Mesendoderm (in vitro differentiated cells): ENCODE measurements at regions not wholly inside any gene's neighbourhood (a gene's known extent, or its start where the extent isn't known, plus 50 kb on each side); places are given as distances from the start of the nearest gene placed in this dataset.

Experiments
- DNase-seq: peaks from one replicate; pipeline ENCODE4 v3.0.0; 2013
- H2AK5ac ChIP-seq: 2 replicates; pipeline ENCODE4 v1.6.1; 2013; ENCODE audit warnings: low read length, inconsistent platforms
- H2BK120ac ChIP-seq: 2 replicates; pipeline ENCODE4 v1.6.1; 2013; ENCODE audit warnings: low read depth, mild to moderate bottlenecking, low read length, moderate library complexity, mixed read lengths
- H2BK15ac ChIP-seq: replicated peaks from 2 replicates; pipeline ENCODE4 v1.6.1; 2013; ENCODE audit warnings: low read depth, mild to moderate bottlenecking, moderate library complexity
- H2BK5ac ChIP-seq: 2 replicates; pipeline ENCODE4 v1.6.1; 2013; ENCODE audit warnings: low read length, inconsistent platforms
- H3K18ac ChIP-seq: 2 replicates; pipeline ENCODE4 v1.6.1; 2013; ENCODE audit warnings: mild to moderate bottlenecking, low read length, mixed read lengths
- H3K23ac ChIP-seq: one replicate; pipeline ENCODE4 v1.6.1; 2013; ENCODE audit warnings: low read length
- H3K27ac ChIP-seq: 2 replicates; pipeline ENCODE4 v1.5.1; 2013; ENCODE audit warnings: low read depth, mild to moderate bottlenecking, inconsistent platforms, low read length, moderate library complexity
- H3K27me3 ChIP-seq: 2 replicates; pipeline ENCODE4 v1.6.1; 2013; ENCODE audit warnings: low read length, control low read depth, mild to moderate bottlenecking, inconsistent platforms; ENCODE audit not compliant: insufficient read depth, poor library complexity
- H3K36me3 ChIP-seq: 2 replicates; pipeline ENCODE4 v1.6.1; 2013; ENCODE audit warnings: low read length, inconsistent platforms; ENCODE audit not compliant: control insufficient read depth, insufficient read depth
- H3K4ac ChIP-seq: one replicate; pipeline ENCODE4 v1.6.1; 2013; ENCODE audit warnings: low read depth, mild to moderate bottlenecking, low read length, moderate library complexity
- H3K4me1 ChIP-seq: 2 replicates; pipeline ENCODE4 v1.6.1; 2013; ENCODE audit warnings: low read depth, low read length, inconsistent platforms; ENCODE audit not compliant: control insufficient read depth
- H3K4me2 ChIP-seq: 2 replicates; pipeline ENCODE4 v1.6.1; 2013; ENCODE audit warnings: low read length
- H3K4me3 ChIP-seq: 2 replicates; pipeline ENCODE4 v1.5.1; 2013; ENCODE audit warnings: mild to moderate bottlenecking, low read length
- H3K56ac ChIP-seq: one replicate; pipeline ENCODE4 v1.6.1; 2013; ENCODE audit warnings: low read length
- H3K79me1 ChIP-seq: 2 replicates; pipeline ENCODE4 v1.6.1; 2013; ENCODE audit warnings: low read length, inconsistent platforms
- H3K79me2 ChIP-seq: 2 replicates; pipeline ENCODE4 v1.6.1; 2013; ENCODE audit warnings: mild to moderate bottlenecking, low read length; ENCODE audit not compliant: control insufficient read depth, insufficient read depth
- H3K9ac ChIP-seq: 2 replicates; pipeline ENCODE4 v1.6.1; 2013; ENCODE audit warnings: low read length, inconsistent platforms
- H4K5ac ChIP-seq: one replicate; pipeline ENCODE4 v1.6.1; 2013; ENCODE audit warnings: low read length
- H4K8ac ChIP-seq: one replicate; pipeline ENCODE4 v1.6.1; 2013; ENCODE audit warnings: low read depth, mild to moderate bottlenecking, control low read depth, low read length, moderate library complexity
- WGBS: extraction: QIAGEN DNeasy Blood & Tissue Kit; methylation state at CpG from one replicate; pipeline ENCODE4 v1.1.7; 2013; ENCODE audit warnings: low lambda C conversion rate, missing lambda C conversion rate; ENCODE audit not compliant: insufficient coverage; ENCODE audit errors: extremely low coverage; 5-methylcytosine and 5-hydroxymethylcytosine counted together

DNA sequence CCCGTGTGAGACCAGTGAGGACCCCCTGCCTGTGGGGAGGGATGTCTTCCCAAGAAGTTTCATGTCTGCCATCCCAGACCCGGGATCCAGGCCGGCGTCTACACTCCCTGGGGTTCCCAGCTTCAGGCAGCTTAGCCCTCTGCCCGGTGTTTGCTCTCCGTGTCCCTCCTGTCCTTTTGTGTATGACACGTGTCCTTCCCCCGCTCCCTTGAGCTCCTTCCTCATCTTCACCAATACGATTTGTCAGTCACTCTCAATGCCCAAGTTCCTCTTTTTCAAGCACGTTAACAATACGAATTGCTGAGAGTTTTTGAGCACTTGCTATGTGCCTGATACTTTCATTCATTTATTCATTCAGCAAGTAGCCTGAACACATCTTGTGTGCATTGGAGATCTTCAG, 115.6 kb upstream of the PTPN1 start:
- no peaks in the 10 kb centered on the region for H3K36me3 ChIP-seq
- no peak overlapping the region for H3K18ac ChIP-seq
- H3K9ac ChIP-seq, result no peak overlapping the region
- no peak overlapping the region for H3K4me2 ChIP-seq
- no peak overlapping the region for H3K23ac ChIP-seq
- H2BK15ac ChIP-seq, result no peak overlapping the region
- H2BK5ac ChIP-seq, result no peak overlapping the region
- no CpG with 5 or more reads among the region's 11 CpGs for WGBS
- H3K4ac ChIP-seq, result no peak overlapping the region
- H2BK120ac ChIP-seq, result no peak overlapping the region
- H3K56ac ChIP-seq, result no peak overlapping the region
- no peak overlapping the region for H4K8ac ChIP-seq
- no peak for DNase-seq
- no peaks in the 10 kb centered on the region for H3K79me1 ChIP-seq
- no peaks in the 10 kb centered on the region for H3K27me3 ChIP-seq
- no peak overlapping the region for H3K4me3 ChIP-seq
- H3K79me2 ChIP-seq, result no peaks in the 10 kb centered on the region
- no peaks in the 10 kb centered on the region for H3K4me1 ChIP-seq
- H4K5ac ChIP-seq, result no peak overlapping the region
- H2AK5ac ChIP-seq, result no peak overlapping the region
- H3K27ac ChIP-seq, result no peak overlapping the region

- H3K4me3 ChIP-seq, result no peak overlapping the region
- H3K4me2 ChIP-seq, result no peak overlapping the region
- H3K56ac ChIP-seq, result no peak overlapping the region
- H3K27ac ChIP-seq, result no peak overlapping the region
- H2BK5ac ChIP-seq, result no peak overlapping the region
- H3K4ac ChIP-seq, result no peak overlapping the region
- no peak for DNase-seq
- no peak overlapping the region for H3K9ac ChIP-seq
- no peak overlapping the region for H3K18ac ChIP-seq
- no peaks in the 10 kb centered on the region for H3K36me3 ChIP-seq
- no peak overlapping the region for H2BK15ac ChIP-seq
- no peaks in the 10 kb centered on the region for H3K27me3 ChIP-seq
- no peak overlapping the region for H4K8ac ChIP-seq
- H3K4me1 ChIP-seq, result no peaks in the 10 kb centered on the region
- no peak overlapping the region for H2BK120ac ChIP-seq
- WGBS, result no CpG with 5 or more reads among the region's 11 CpGs
- no peaks in the 10 kb centered on the region for H3K79me1 ChIP-seq
- H2AK5ac ChIP-seq, result no peak overlapping the region
- H4K5ac ChIP-seq, result no peak overlapping the region
- no peaks in the 10 kb centered on the region for H3K79me2 ChIP-seq
- H3K23ac ChIP-seq, result no peak overlapping the region
These were observed 114.9 kb upstream of the PTPN1 start for GRCh38 chr20:50395251-50395729.

GRCh38 chr20:50395914-50396488, 114.2 kb upstream of the PTPN1 start:
- Histone ChIP-seq H3K79me1 (no peaks in the 10 kb centered on the region), H3K4me2 (no peak overlapping the region), H3K4ac (no peak overlapping the region), H3K9ac (no peak overlapping the region), H3K56ac (no peak overlapping the region), H3K4me3 (no peak overlapping the region), H3K36me3 (no peaks in the 10 kb centered on the region), H3K4me1 (no peaks in the 10 kb centered on the region), H3K27ac (no peak overlapping the region), H2BK15ac (no peak overlapping the region), H4K5ac (no peak overlapping the region), H3K79me2 (no peaks in the 10 kb centered on the region), H2BK5ac (no peak overlapping the region), H3K18ac (no peak overlapping the region), H4K8ac (no peak overlapping the region), H2BK120ac (no peak overlapping the region), H3K27me3 (no peaks in the 10 kb centered on the region), H2AK5ac (no peak overlapping the region), H3K23ac (no peak overlapping the region)
- DNase-seq, result no peak
- WGBS, result no CpG with 5 or more reads among the region's 14 CpGs

- H2BK120ac ChIP-seq, result no peak overlapping the region
These were observed 113.6 kb upstream of the PTPN1 start for GRCh38 chr20:50396623-50397022.

DNA sequence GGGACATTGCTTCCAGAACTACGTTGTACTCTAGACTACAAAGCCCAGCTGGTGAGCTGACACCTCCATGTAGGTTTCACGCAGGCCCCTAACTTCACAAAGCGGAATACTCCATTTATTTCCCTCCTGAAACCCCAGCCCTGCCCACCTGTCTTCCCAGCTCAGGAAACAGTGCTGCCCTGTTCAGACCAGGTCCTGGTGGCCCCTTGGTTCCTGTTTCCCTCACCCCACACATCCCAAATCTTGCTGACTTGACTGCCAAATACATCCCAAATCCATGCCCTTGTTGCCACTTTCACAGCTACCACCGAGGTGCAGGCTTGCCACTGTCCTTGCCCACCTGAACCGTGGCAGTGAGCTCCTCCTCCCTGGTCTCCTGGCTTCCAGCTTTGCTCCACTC, 113.1 kb upstream of the PTPN1 start:
- Histone ChIP-seq H3K23ac (no peak overlapping the region), H2BK5ac (no peak overlapping the region), H2BK120ac (no peak overlapping the region), H3K4ac (no peak overlapping the region), H3K79me2 (no peaks in the 10 kb centered on the region), H3K18ac (no peak overlapping the region), H3K9ac (no peak overlapping the region), H3K27ac (no peak overlapping the region), H2AK5ac (no peak overlapping the region), H2BK15ac (no peak overlapping the region), H4K8ac (no peak overlapping the region), H3K56ac (no peak overlapping the region), H3K36me3 (no peaks in the 10 kb centered on the region), H3K79me1 (no peaks in the 10 kb centered on the region), H4K5ac (no peak overlapping the region), H3K4me2 (no peak overlapping the region), H3K4me1 (no peaks in the 10 kb centered on the region), H3K4me3 (no peak overlapping the region), H3K27me3 (no peaks in the 10 kb centered on the region)
- WGBS, result no CpG with 5 or more reads among the region's 5 CpGs
- DNase-seq, result no peak

More at GRCh38 chr20:50396623-50397022, 113.6 kb upstream of the PTPN1 start:
- Histone ChIP-seq H2AK5ac (no peak overlapping the region), H3K4ac (no peak overlapping the region), H3K79me1 (no peaks in the 10 kb centered on the region), H4K5ac (no peak overlapping the region), H2BK5ac (no peak overlapping the region), H3K18ac (no peak overlapping the region), H3K4me3 (no peak overlapping the region), H3K56ac (no peak overlapping the region), H3K4me1 (no peaks in the 10 kb centered on the region), H2BK15ac (no peak overlapping the region), H3K9ac (no peak overlapping the region), H4K8ac (no peak overlapping the region), H3K27ac (no peak overlapping the region), H3K79me2 (no peaks in the 10 kb centered on the region), H3K36me3 (no peaks in the 10 kb centered on the region), H3K4me2 (no peak overlapping the region), H3K27me3 (no peaks in the 10 kb centered on the region), H3K23ac (no peak overlapping the region)
- DNase-seq, result no peak
- no CpG with 5 or more reads among the region's 6 CpGs for WGBS

GRCh38 chr20:50398064-50398463, 112.1 kb upstream of the PTPN1 start:
- Histone ChIP-seq H3K36me3 (no peaks in the 10 kb centered on the region), H3K56ac (no peak overlapping the region), H4K8ac (no peak overlapping the region), H3K27me3 (no peaks in the 10 kb centered on the region), H4K5ac (no peak overlapping the region), H3K4me1 (no peaks in the 10 kb centered on the region), H3K79me1 (no peaks in the 10 kb centered on the region), H3K4me2 (no peak overlapping the region), H3K4ac (no peak overlapping the region), H2BK120ac (no peak overlapping the region), H2BK5ac (no peak overlapping the region), H3K23ac (no peak overlapping the region), H3K27ac (no peak overlapping the region), H3K18ac (no peak overlapping the region), H2BK15ac (no peak overlapping the region), H3K4me3 (no peak overlapping the region), H3K79me2 (no peaks in the 10 kb centered on the region), H2AK5ac (no peak overlapping the region), H3K9ac (no peak overlapping the region)
- WGBS, result no CpG with 5 or more reads among the region's 8 CpGs
- DNase-seq, result no peak
